Fibroblast of upper back skin (primary cell): ENCODE measurements at regions not wholly inside any gene's neighbourhood (a gene's known extent, or its start where the extent isn't known, plus 50 kb on each side); places are given as distances from the start of the nearest gene placed in this dataset.

Experiments
- DNase-seq: peaks from one replicate; pipeline ENCODE4 v3.0.0-alpha.2; 2013

- DNase-seq = peak; percentile 53
Measured at GRCh38 chr20:61118429-61119224, 133.4 kb upstream of the CDH4 start.

DNA sequence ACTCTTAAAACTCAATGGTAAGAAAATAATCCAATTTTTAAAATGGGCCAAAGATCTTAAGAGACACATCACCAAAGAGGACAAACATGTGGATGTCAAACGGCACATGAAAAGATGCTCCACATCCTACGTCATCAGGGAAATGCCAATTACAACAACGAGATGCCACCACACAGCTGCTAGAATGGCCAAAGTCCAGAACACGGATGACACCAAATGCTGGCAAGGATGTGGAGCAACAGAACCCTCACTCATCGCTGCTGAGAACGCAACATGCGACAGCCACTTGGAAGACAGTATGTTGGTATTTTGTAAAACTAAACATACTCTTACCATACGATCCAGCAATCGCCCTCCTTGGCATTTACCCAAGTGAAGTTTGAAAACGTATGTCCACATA, 132.8 kb upstream of the CDH4 start:
- no peak for DNase-seq

- no peak for DNase-seq
Measured at GRCh38 chr20:61119794-61120410, 132.2 kb upstream of the CDH4 start.

GRCh38 chr20:61120595-61121515, 131.2 kb upstream of the CDH4 start:
- DNase-seq = peak; percentile 70

GRCh38 chr20:61121661-61122060, 130.4 kb upstream of the CDH4 start:
- no peak for DNase-seq

- DNase-seq = no peak
Measured at GRCh38 chr20:61123286-61123685, 128.8 kb upstream of the CDH4 start.

DNA sequence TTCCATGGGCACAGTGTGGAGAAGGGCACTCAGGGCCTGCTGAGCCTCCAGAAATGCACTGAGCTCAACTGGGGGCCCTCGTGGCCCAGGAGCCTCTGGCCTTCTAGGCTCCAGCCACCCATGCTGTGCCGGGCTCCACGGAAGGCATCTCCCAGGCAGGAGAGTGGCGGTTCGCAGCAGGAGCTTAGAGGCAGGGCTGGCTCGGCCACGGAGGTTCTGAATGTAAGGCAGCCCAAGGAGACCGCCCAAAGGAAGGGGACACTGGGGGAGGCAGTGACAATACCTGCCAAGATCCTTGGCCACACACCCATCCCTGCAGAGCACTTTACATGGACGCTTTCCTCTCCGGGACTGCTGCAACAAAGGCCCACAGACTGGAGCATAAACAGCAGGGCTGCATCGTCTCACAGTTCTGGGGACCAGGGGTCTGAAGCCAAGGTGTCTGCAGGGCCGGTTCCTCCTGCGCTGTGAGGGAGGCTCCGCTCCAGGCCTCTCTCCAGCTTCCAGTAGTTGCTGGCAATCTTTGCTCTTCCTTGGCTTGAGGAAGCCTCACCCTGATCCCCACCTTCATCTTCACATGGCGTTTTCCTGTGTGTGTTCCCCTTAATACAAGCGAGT, 128.2 kb upstream of the CDH4 start:
- DNase-seq = no peak

- no peak for DNase-seq
Measured at GRCh38 chr20:61125076-61125475, 127.0 kb upstream of the CDH4 start.

- DNase-seq = no peak
Measured at GRCh38 chr20:61125546-61126180, 126.4 kb upstream of the CDH4 start.

DNA sequence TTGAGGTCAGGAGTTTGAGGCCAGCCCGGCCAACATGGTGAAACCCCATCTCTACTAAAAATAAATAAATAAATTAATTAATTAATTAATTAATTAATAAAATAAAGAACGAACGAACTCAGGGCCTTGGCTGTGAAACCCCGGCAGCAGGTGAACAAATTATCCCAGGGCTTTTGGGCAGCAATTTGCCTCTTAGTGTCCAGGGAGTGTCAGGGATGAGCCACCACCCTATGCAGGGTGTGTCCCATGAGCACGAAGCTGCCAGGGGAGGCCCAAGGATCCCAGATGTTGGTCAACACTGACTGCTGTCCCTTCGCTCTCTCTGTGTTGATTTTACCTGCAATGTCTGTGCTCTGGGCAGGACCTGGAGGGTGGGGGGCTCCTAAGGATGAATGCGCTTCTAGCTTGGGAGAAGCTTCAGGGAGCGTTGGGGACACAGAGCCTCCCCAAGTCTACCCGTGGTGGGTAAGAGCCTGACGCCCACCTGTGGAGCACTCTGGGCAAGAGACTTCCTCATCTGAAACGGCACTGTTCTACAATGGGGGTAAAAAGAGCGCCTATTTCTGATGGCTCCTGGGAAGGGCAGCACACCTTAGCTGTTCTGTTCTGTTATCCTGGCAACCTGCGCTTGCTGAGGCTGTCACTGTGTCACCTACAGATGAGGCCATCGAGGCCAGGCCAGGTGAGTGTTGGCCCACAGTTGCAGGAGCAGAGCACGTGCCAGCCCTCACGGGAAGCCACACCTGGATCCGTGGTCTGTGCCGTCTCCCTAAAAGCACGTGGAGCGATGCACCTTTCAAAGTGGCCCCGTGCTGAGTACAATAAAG, 125.5 kb upstream of the CDH4 start:
- DNase-seq = no peak

- peak; percentile 88 for DNase-seq
Measured at GRCh38 chr20:61127311-61128039, 124.6 kb upstream of the CDH4 start.

DNA sequence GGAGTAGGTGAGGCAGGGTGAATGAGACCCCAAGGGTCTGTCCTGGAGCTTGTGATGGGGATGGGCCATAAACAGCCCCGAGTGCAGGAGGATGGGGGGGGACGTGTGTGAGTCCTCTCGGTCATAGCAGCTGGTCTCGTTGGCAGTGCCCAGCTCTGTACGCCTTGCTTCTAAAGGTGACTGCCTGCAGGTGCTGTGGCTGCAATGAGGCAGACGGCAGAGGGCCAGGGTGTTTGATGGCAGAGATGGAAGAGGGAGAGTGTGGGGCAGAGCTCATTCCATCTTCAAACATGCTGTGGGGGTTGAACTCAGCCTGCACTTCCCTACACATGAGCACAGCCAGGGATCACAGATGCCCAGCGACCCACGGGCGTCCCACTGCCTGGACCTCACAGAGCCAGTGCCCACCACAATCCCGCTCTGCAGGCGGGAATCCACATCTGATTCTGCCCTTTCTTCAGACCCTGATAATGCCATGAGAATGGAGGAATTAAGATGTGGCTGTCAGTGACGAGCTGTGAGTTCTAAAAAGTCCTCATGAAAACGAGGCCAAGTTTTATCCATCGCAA, 123.3 kb upstream of the CDH4 start:
- no peak for DNase-seq

DNA sequence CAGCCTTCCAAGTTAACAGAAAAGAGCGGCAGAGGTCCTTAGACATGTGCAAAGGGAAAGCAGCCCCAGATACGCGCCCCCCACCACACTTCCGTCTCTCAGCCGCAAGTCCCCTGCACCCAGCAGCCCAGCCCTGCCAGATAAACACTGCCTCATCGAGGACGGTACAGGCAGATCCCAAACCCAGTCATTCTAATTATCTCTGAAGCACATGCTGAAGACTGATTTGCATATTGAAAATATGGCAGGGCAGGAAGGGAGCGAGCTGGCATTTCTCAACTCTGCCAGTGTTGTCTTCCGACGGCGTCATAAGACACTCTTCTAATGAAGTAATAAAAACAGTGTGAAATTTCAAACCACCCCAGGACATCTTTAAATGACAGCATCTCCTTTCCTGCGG, 122.8 kb upstream of the CDH4 start:
- no peak for DNase-seq

- no peak for DNase-seq
Measured at GRCh38 chr20:61130156-61130555, 121.9 kb upstream of the CDH4 start.

DNA sequence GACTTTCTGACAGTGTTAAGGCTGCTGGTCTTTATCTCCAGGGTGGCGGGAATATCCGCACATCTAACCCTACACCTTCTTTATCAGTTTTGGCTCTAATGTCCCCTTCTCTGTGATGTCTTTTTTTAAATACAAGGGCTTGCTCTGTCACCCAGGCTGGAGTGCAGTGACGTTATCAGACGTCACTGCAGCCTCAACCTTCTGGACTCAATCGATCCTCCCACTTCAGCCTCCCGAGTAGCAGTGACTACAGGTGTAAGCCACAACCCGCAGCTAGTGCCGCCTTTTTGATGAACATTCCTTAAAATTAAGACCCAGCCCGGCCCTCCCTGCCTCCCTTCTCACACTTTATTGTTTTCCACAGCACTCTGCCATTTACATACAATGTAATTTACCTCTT, 120.1 kb upstream of the CDH4 start:
- no peak for DNase-seq

- DNase-seq = no peak
Measured at GRCh38 chr20:61133611-61134010, 118.5 kb upstream of the CDH4 start.

DNA sequence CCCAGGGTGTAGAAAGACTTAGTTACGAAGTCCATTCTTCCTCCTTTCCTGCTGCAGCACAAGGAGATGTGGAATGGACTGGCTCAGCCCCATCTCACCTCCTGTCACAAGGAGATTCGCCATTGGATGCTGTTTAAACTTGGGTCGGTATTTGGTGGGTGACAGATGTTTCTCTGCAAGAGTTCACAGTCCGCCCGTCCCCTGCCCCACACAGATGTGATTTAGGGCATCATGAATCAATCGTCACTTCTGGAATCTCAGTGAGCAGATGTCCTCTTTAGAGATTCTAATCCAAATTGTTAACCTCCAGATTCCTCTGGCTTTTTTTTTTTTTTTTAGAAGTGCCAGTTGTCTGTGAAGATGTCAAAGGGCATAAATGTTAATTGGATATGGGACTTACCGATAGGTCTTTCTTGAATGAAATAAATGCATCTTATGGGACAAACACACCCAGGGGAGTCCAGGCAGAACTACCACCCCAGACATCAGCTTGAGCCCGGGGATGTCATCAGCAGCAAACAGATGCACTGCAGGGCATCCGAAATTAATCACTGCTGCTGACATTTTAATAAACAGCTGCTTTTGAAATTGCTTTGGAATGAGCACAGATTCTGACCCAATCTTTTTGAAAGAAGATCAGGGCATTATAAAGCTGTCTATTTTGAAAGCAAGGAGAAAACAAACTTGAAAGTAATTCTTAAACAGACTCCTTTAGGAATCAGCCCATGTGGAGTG, 117.6 kb upstream of the CDH4 start:
- no peak for DNase-seq

- no peak for DNase-seq
Measured at GRCh38 chr20:61135266-61135665, 116.8 kb upstream of the CDH4 start.

DNA sequence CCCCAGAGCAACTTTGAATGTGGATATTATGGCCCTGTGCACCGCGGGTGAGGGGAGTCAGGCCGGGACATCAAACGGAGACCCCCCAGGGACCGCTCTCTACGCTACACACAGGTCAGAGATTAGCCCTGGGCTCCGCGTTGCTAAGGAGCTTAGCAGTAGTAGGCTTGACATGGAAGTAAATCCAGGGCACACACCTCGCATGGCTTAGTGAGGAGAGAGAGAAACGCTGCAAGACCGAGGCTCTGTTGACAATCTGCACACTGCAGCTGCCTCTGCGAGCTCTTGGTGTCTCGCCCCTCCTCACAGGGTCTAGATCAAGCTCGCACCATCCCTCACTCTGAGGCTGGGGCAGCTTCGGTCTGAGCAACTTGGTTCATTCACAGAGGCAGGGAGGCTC, 116.1 kb upstream of the CDH4 start:
- DNase-seq = no peak

DNA sequence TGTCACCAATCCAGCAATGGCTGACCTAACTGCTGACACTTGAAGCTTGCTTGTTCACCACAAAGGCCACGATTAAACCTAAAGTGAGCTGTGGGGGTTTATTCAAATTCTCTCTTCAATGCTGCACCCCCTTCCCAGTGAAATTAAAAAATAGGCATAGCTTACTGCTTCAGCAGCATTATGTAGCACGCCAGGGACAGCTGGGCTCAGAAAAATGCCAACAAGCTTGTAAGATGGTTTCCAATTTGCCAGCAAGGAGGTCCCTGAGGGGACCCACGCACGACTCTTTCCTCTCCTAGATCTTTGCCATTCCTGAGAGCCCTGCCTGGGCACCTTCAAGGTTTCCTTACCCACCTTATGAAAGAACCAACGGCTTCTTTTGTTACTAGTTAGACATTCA, 113.5 kb upstream of the CDH4 start:
- no peak for DNase-seq
